Progenitor cell of endocrine pancreas (in vitro differentiated cells): ENCODE measurements at regions not wholly inside any gene's neighbourhood (a gene's known extent, or its start where the extent isn't known, plus 50 kb on each side); places are given as distances from the start of the nearest gene placed in this dataset.

ENCODE experiments used
- DNase-seq: peaks from one replicate; pipeline ENCODE4 v3.0.0; 2021; ENCODE audit warnings: low spot score; ENCODE audit not compliant: unreplicated experiment
- H3K27ac Mint-ChIP-seq: 2 replicates; pipeline ENCODE4 v1.8.0; 2021; ENCODE audit warnings: mild to moderate bottlenecking, moderate library complexity, mixed read lengths
- H3K27me3 Mint-ChIP-seq: 2 replicates; pipeline ENCODE4 v1.8.0; 2021; ENCODE audit warnings: mixed read lengths
- H3K36me3 Mint-ChIP-seq: 2 replicates; pipeline ENCODE4 v1.8.0; 2022; ENCODE audit warnings: mixed read lengths; ENCODE audit not compliant: insufficient read depth
- H3K4me1 Mint-ChIP-seq: 2 replicates; pipeline ENCODE4 v1.8.0; 2021; ENCODE audit warnings: low read depth, mixed read lengths
- H3K4me3 Mint-ChIP-seq: 2 replicates; pipeline ENCODE4 v1.8.0; 2021; ENCODE audit warnings: low read depth, mild to moderate bottlenecking, moderate library complexity, mixed read lengths
- H3K9me3 Mint-ChIP-seq: 2 replicates; pipeline ENCODE4 v1.8.0; 2021; ENCODE audit warnings: low read depth, mixed read lengths
- TF ChIP-seq, protein P1 (sequence below): fragments of 200-600 bp; sonication (generic); IDR thresholded peaks from one replicate; pipeline ENCODE4 v1.5.0; 2021; ENCODE audit warnings: antibody characterized with exemption, mild to moderate bottlenecking; ENCODE audit not compliant: unreplicated experiment

DNA sequence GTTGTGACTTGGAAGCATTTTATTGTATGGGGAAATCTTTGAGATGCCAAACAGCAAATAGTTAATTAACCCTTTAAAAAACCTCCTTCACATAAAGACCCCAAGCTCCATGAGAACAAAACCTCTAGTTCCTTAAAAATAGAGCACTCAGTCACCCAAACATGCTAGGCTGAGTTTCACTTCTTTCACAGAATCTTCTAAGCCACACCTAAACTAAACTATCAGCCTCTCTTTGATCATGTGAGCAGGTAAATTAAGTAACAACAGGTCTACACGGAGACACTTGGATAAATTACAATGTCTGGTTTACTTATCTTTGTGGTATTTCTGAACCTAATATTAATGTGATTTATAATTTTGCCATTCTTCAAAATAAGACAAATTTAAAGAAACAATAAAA lies 205.2 kb upstream of the MARCKS start:
- peaks cover 36% of the 10 kb centered on the region for H3K27me3 Mint-ChIP-seq
- H3K36me3 Mint-ChIP-seq = no peaks in the 10 kb centered on the region
- H3K9me3 Mint-ChIP-seq = no peaks in the 10 kb centered on the region
- H3K27ac Mint-ChIP-seq = no peak overlapping the region
- no peak for DNase-seq
- no peak overlapping the region for H3K4me3 Mint-ChIP-seq
- H3K4me1 Mint-ChIP-seq = peaks cover 2% of the 10 kb centered on the region
- TF ChIP-seq, protein P1, sequence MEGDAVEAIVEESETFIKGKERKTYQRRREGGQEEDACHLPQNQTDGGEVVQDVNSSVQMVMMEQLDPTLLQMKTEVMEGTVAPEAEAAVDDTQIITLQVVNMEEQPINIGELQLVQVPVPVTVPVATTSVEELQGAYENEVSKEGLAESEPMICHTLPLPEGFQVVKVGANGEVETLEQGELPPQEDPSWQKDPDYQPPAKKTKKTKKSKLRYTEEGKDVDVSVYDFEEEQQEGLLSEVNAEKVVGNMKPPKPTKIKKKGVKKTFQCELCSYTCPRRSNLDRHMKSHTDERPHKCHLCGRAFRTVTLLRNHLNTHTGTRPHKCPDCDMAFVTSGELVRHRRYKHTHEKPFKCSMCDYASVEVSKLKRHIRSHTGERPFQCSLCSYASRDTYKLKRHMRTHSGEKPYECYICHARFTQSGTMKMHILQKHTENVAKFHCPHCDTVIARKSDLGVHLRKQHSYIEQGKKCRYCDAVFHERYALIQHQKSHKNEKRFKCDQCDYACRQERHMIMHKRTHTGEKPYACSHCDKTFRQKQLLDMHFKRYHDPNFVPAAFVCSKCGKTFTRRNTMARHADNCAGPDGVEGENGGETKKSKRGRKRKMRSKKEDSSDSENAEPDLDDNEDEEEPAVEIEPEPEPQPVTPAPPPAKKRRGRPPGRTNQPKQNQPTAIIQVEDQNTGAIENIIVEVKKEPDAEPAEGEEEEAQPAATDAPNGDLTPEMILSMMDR = no peak

DNA sequence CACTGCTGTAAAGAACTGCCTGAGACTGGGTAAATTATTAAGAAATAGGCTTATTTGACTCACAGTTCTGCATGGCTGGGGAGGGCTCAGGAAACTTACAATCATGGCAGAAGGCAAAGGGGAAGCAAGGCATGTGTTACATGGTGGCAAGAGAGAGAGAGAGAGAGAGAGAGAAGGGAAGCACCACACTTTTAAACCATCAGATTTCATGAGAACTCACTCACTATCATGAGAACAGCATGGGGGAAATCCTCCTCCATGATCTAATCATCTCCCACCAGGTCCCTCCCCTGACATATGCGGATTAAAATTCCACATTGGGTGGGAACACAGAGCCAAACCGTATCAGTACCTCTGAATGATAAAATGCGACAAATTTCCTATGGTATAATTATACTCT lies 203.9 kb upstream of the MARCKS start:
- H3K4me3 Mint-ChIP-seq = no peak overlapping the region
- no peak overlapping the region for H3K27ac Mint-ChIP-seq
- H3K4me1 Mint-ChIP-seq = peaks cover 2% of the 10 kb centered on the region
- no peaks in the 10 kb centered on the region for H3K36me3 Mint-ChIP-seq
- H3K9me3 Mint-ChIP-seq = no peaks in the 10 kb centered on the region
- TF ChIP-seq, protein P1 = no peak
- H3K27me3 Mint-ChIP-seq = peaks cover 36% of the 10 kb centered on the region
- no peak for DNase-seq

DNA sequence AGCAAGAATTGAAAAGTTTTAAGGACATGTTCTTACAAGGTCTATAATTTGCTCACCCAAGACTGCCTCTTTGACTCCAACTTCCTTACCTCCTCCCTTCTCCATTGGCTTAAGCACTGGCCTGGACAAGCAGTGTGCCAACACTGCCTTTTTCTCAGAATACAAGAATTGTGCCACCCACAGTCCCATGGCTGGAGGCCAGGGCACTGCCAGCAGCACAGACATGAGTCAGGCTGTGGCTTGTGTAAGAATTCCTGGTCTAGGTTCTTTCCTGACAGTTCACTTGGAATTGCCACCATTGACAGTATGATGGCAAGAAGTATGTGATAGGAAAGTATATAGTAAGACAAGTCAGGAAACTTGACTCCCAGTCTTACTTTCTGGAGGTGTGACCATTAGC lies 202.7 kb upstream of the MARCKS start:
- Mint-ChIP-seq H3K36me3 (no peaks in the 10 kb centered on the region), H3K27ac (no peak overlapping the region)
- TF ChIP-seq, protein P1 = no peak

DNA sequence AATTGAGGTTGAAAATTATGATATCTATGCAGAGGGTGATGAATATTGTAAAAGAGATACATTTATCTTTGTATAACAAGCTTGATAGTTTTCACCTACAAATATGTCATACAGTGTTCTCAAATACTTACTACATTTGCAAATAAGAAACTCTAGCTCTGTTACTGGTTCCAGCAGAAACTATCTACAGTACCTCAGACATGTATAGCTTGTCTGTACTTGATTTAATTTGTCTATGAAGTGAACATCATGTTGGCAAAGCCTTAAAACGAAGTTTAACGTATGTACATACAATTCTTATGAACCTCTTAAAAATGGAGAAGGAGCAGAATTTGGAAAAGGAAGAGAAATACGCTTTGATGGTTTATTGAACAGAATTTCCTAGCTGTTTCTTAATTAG lies 201.4 kb upstream of the MARCKS start:
- TF ChIP-seq, protein P1 = no peak
- no peak overlapping the region for H3K27ac Mint-ChIP-seq
- H3K9me3 Mint-ChIP-seq = no peaks in the 10 kb centered on the region
- no peak for DNase-seq
- no peaks in the 10 kb centered on the region for H3K4me1 Mint-ChIP-seq
- peaks cover 24% of the 10 kb centered on the region for H3K27me3 Mint-ChIP-seq
- H3K36me3 Mint-ChIP-seq = no peaks in the 10 kb centered on the region
- no peak overlapping the region for H3K4me3 Mint-ChIP-seq

More for the DNA sequence above, 202.7 kb upstream of the MARCKS start:
- H3K4me1 Mint-ChIP-seq = no peaks in the 10 kb centered on the region
- no peaks in the 10 kb centered on the region for H3K9me3 Mint-ChIP-seq
- H3K4me3 Mint-ChIP-seq = no peak overlapping the region
- peaks cover 30% of the 10 kb centered on the region for H3K27me3 Mint-ChIP-seq
- no peak for DNase-seq

DNA sequence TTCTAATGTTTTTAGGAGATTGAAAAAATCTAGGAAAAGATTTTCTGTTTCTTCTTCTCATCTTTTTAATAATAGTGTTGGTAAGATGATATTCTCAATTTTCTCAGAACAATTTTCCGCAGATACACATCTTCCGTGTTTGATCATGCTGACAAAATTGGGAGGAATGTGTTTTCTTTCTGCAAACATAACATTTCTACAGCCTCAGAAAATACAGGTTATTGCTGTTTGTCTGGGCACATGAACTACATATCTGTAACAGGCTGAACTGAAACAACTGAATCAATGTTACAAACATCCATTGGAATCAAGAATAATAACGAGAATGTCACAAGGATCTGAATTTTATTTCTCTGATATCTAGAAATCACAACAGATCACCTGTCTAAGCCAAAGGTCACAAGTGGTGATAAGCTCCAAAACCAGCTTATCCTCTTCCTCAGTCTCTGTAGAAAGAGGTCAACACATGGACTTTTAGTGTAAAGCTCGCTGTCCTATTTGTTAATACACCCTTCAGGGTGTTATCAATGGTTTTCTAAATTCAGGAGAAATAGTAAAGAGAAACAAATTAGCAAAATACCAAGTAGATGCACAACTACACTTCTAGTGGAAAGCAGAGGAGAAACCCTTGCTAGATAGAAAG lies 197.3 kb upstream of the MARCKS start:
- Mint-ChIP-seq H3K27ac (no peak overlapping the region), H3K36me3 (no peaks in the 10 kb centered on the region), H3K27me3 (peaks cover 42% of the 10 kb centered on the region), H3K4me1 (no peaks in the 10 kb centered on the region), H3K4me3 (no peak overlapping the region), H3K9me3 (no peaks in the 10 kb centered on the region)
- TF ChIP-seq, protein P1 = no peak
- no peak for DNase-seq
